HG03025 (cell line): ENCODE measurements at regions not wholly inside any gene's neighbourhood (a gene's known extent, or its start where the extent isn't known, plus 50 kb on each side); places are given as distances from the start of the nearest gene placed in this dataset.

ENCODE experiments used
- ATAC-seq: cut with Tn5 transposase; IDR thresholded peaks from one replicate; pipeline ENCODE4 v1.9.1; 2021; ENCODE audit warnings: mild to moderate bottlenecking, moderate library complexity; ENCODE audit not compliant: unreplicated experiment, low FRiP score

GRCh38 chr7:46428295-46428694 lies 507.2 kb upstream of the IGFBP3 start:
- ATAC-seq, result no peak

GRCh38 chr7:46424934-46425333 lies 503.9 kb upstream of the IGFBP3 start:
- no peak for ATAC-seq

- no peak for ATAC-seq
These were observed 500.6 kb upstream of the IGFBP3 start for GRCh38 chr7:46421441-46422230.

GRCh38 chr7:46414946-46415345 lies 493.9 kb upstream of the IGFBP3 start:
- no peak for ATAC-seq

GRCh38 chr7:46411236-46411635 lies 490.2 kb upstream of the IGFBP3 start:
- ATAC-seq, result no peak

- no peak for ATAC-seq
These were observed 486.1 kb upstream of the IGFBP3 start for GRCh38 chr7:46407125-46407524.

- ATAC-seq, result no peak
These were observed 476.5 kb upstream of the IGFBP3 start for GRCh38 chr7:46397591-46397990.

- ATAC-seq, result no peak
These were observed 475.4 kb upstream of the IGFBP3 start for GRCh38 chr7:46396481-46396880.

GRCh38 chr7:46393142-46393541 lies 472.1 kb upstream of the IGFBP3 start:
- no peak for ATAC-seq

GRCh38 chr7:46391231-46392201 lies 470.4 kb upstream of the IGFBP3 start:
- ATAC-seq, result no peak

GRCh38 chr7:46390042-46390441 lies 469.0 kb upstream of the IGFBP3 start:
- ATAC-seq, result no peak

- no peak for ATAC-seq
These were observed 468.1 kb upstream of the IGFBP3 start for GRCh38 chr7:46389146-46389545.

- no peak for ATAC-seq
These were observed 466.6 kb upstream of the IGFBP3 start for GRCh38 chr7:46387646-46388045.

- no peak for ATAC-seq
These were observed 465.6 kb upstream of the IGFBP3 start for GRCh38 chr7:46386428-46387399.

- no peak for ATAC-seq
These were observed 464.7 kb upstream of the IGFBP3 start for GRCh38 chr7:46385662-46386309.

GRCh38 chr7:46383605-46384004 lies 462.5 kb upstream of the IGFBP3 start:
- ATAC-seq, result no peak

- no peak for ATAC-seq
These were observed 449.0 kb upstream of the IGFBP3 start for GRCh38 chr7:46369933-46370654.

GRCh38 chr7:46368871-46369270 lies 447.8 kb upstream of the IGFBP3 start:
- ATAC-seq, result no peak

- no peak for ATAC-seq
These were observed 445.5 kb upstream of the IGFBP3 start for GRCh38 chr7:46366526-46366925.
